ENCODE measurements at regions not wholly inside any gene's neighbourhood (a gene's known extent, or its start where the extent isn't known, plus 50 kb on each side); places are given as distances from the start of the nearest gene placed in this dataset.

- H3K4me3 ChIP-seq (replicated peaks; ENCODE audit: low read depth, low read length): no peak overlapping the region
- no peak for DNase-seq (ENCODE audit: extremely low read depth, insufficient read length)
- no peaks in the 10 kb centered on the region for H3K27me3 ChIP-seq (replicated peaks; ENCODE audit: control insufficient read depth, insufficient read depth, low read length)
- TF ChIP-seq, protein P1, sequence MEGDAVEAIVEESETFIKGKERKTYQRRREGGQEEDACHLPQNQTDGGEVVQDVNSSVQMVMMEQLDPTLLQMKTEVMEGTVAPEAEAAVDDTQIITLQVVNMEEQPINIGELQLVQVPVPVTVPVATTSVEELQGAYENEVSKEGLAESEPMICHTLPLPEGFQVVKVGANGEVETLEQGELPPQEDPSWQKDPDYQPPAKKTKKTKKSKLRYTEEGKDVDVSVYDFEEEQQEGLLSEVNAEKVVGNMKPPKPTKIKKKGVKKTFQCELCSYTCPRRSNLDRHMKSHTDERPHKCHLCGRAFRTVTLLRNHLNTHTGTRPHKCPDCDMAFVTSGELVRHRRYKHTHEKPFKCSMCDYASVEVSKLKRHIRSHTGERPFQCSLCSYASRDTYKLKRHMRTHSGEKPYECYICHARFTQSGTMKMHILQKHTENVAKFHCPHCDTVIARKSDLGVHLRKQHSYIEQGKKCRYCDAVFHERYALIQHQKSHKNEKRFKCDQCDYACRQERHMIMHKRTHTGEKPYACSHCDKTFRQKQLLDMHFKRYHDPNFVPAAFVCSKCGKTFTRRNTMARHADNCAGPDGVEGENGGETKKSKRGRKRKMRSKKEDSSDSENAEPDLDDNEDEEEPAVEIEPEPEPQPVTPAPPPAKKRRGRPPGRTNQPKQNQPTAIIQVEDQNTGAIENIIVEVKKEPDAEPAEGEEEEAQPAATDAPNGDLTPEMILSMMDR (IDR thresholded peaks at IDR 0.05; ENCODE audit: insufficient read depth, low read length, poor library complexity, severe bottlenecking): no peak
- no peaks in the 10 kb centered on the region for H3K36me3 ChIP-seq (ENCODE audit: control insufficient read depth, insufficient read depth, low read length)
Observed at GRCh38 chr4:121517241-121517640, 136.4 kb upstream of the QRFPR start.

- Histone ChIP-seq H3K4me3 (replicated peaks; ENCODE audit: low read depth, low read length) (no peak overlapping the region), H3K36me3 (ENCODE audit: control insufficient read depth, insufficient read depth, low read length) (no peaks in the 10 kb centered on the region), H3K27me3 (replicated peaks; ENCODE audit: control insufficient read depth, insufficient read depth, low read length) (no peaks in the 10 kb centered on the region)
- no peak for DNase-seq (ENCODE audit: extremely low read depth, insufficient read length)
- TF ChIP-seq, protein P1 (IDR thresholded peaks at IDR 0.05; ENCODE audit: insufficient read depth, low read length, poor library complexity, severe bottlenecking): peak; percentile 17
Observed at GRCh38 chr4:121514443-121514842, 133.6 kb upstream of the QRFPR start.

- H3K27me3 ChIP-seq (replicated peaks; ENCODE audit: control insufficient read depth, insufficient read depth, low read length): no peaks in the 10 kb centered on the region
- no peak overlapping the region for H3K4me3 ChIP-seq (replicated peaks; ENCODE audit: low read depth, low read length)
- no peak for DNase-seq (ENCODE audit: extremely low read depth, insufficient read length)
- TF ChIP-seq, protein P1 (IDR thresholded peaks at IDR 0.05; ENCODE audit: insufficient read depth, low read length, poor library complexity, severe bottlenecking): no peak
- H3K36me3 ChIP-seq (ENCODE audit: control insufficient read depth, insufficient read depth, low read length): no peaks in the 10 kb centered on the region
Observed at GRCh38 chr4:121510341-121510874, 129.6 kb upstream of the QRFPR start.

GRCh38 chr4:121485190-121485804 is 104.5 kb upstream of the QRFPR start:
- no peaks in the 10 kb centered on the region for H3K27me3 ChIP-seq (replicated peaks; ENCODE audit: control insufficient read depth, insufficient read depth, low read length)
- DNase-seq (ENCODE audit: extremely low read depth, insufficient read length): no peak
- no peaks in the 10 kb centered on the region for H3K36me3 ChIP-seq (ENCODE audit: control insufficient read depth, insufficient read depth, low read length)
- TF ChIP-seq, protein P1 (IDR thresholded peaks at IDR 0.05; ENCODE audit: insufficient read depth, low read length, poor library complexity, severe bottlenecking): no peak
- H3K4me3 ChIP-seq (replicated peaks; ENCODE audit: low read depth, low read length): no peak overlapping the region

- Histone ChIP-seq H3K36me3 (ENCODE audit: control insufficient read depth, insufficient read depth, low read length) (no peaks in the 10 kb centered on the region), H3K4me3 (replicated peaks; ENCODE audit: low read depth, low read length) (no peak overlapping the region), H3K27me3 (replicated peaks; ENCODE audit: control insufficient read depth, insufficient read depth, low read length) (no peaks in the 10 kb centered on the region)
- no peak for DNase-seq (ENCODE audit: extremely low read depth, insufficient read length)
- TF ChIP-seq, protein P1 (IDR thresholded peaks at IDR 0.05; ENCODE audit: insufficient read depth, low read length, poor library complexity, severe bottlenecking): peak; percentile 88
Observed at GRCh38 chr4:121484633-121485032, 103.8 kb upstream of the QRFPR start.

All from GM06990 (cell line).